ENCODE measurements at regions not wholly inside any gene's neighbourhood (a gene's known extent, or its start where the extent isn't known, plus 50 kb on each side); places are given as distances from the start of the nearest gene placed in this dataset.

GRCh38 chrX:139112432-139112831 is 400.9 kb upstream of the FGF13 start:
- intact Hi-C loops (cut with micrococcal nuclease): no loop called here
- CTCF ChIA-PET: no interaction called here

GRCh38 chrX:139106069-139106468 is 394.6 kb upstream of the FGF13 start:
- POLR2A ChIA-PET: no interaction called here
- DNase-seq (ENCODE audit: low read depth, low spot score) (no peak), ATAC-seq (no peak)
- no peak overlapping the region for H3K9ac ChIP-seq (ENCODE audit: low read length)
- H3K27me3 ChIP-seq (ENCODE audit: insufficient read depth, low read length): no peaks in the 10 kb centered on the region
- no peaks in the 10 kb centered on the region for H3K9me3 ChIP-seq (ENCODE audit: control insufficient read depth in 1 of 2, insufficient read depth in 1 of 2, low read depth in 1 of 2, low read length in 2 of 2)
- intact Hi-C loops (cut with micrococcal nuclease): no loop called here
- H4K20me1 ChIP-seq (ENCODE audit: insufficient read depth): no peaks in the 10 kb centered on the region
- H3K79me2 ChIP-seq (ENCODE audit: insufficient read depth, low read length): no peaks in the 10 kb centered on the region
- H3K4me1 ChIP-seq (ENCODE audit: control insufficient read depth in 1 of 2, insufficient read depth in 2 of 2, low read length in 2 of 2): no peaks in the 10 kb centered on the region
- RAD21 ChIA-PET (ENCODE audit: low non-redundant PET in 1 of 2, low total read pairs in 2 of 2, uncharacterized antibody in 2 of 2, unreplicated experiment in 2 of 2): no interaction called here
- no peaks in the 10 kb centered on the region for H3K36me3 ChIP-seq (ENCODE audit: control insufficient read depth in 1 of 2, insufficient read depth in 2 of 2, low read length in 2 of 2)
- H3K27ac ChIP-seq (ENCODE audit: low read depth, low read length): no peak overlapping the region
- H3K4me3 ChIP-seq (replicated peaks in 1 of 2; ENCODE audit: low read depth in 1 of 2, low read length in 2 of 2): no peak overlapping the region
- H3K4me2 ChIP-seq (ENCODE audit: low read length): no peak overlapping the region
- H3K9me2 ChIP-seq (ENCODE audit: insufficient read depth): no peaks in the 10 kb centered on the region
- no peak for TF ChIP-seq CEBPB (IDR thresholded peaks at IDR 0.05; ENCODE audit: low read depth)
- no peak for TF ChIP-seq POLR2A (IDR thresholded peaks at IDR 0.05; ENCODE audit: borderline replicate concordance, extremely low read depth, insufficient read depth, insufficient read length)
- TF ChIP-seq RAD21 (IDR thresholded peaks at IDR 0.05; ENCODE audit: low read depth): no peak
- no peak for TF ChIP-seq EGR1 (IDR thresholded peaks at IDR 0.05; ENCODE audit: low read depth)
- TF ChIP-seq EZH2 (IDR thresholded peaks at IDR 0.05): no peak
- CTCF ChIA-PET: no interaction called here
- H2AFZ ChIP-seq (ENCODE audit: low read depth, low read length, poor library complexity, severe bottlenecking): no peak overlapping the region
- no TSS peak for BruUV-seq (replicated peaks)

More at GRCh38 chrX:139112432-139112831, 400.9 kb upstream of the FGF13 start:
- Histone ChIP-seq H3K79me2 (ENCODE audit: insufficient read depth, low read length) (no peaks in the 10 kb centered on the region), H3K36me3 (ENCODE audit: control insufficient read depth in 1 of 2, insufficient read depth in 2 of 2, low read length in 2 of 2) (no peaks in the 10 kb centered on the region), H3K27me3 (ENCODE audit: insufficient read depth, low read length) (no peaks in the 10 kb centered on the region), H3K4me3 (replicated peaks in 1 of 2; ENCODE audit: low read depth in 1 of 2, low read length in 2 of 2) (no peak overlapping the region), H3K9me3 (ENCODE audit: control insufficient read depth in 1 of 2, insufficient read depth in 1 of 2, low read depth in 1 of 2, low read length in 2 of 2) (no peaks in the 10 kb centered on the region), H3K4me1 (ENCODE audit: control insufficient read depth in 1 of 2, insufficient read depth in 2 of 2, low read length in 2 of 2) (no peaks in the 10 kb centered on the region), H3K9ac (ENCODE audit: low read length) (no peak overlapping the region), H3K4me2 (ENCODE audit: low read length) (no peak overlapping the region), H4K20me1 (ENCODE audit: insufficient read depth) (no peaks in the 10 kb centered on the region), H3K9me2 (ENCODE audit: insufficient read depth) (no peaks in the 10 kb centered on the region), H2AFZ (ENCODE audit: low read depth, low read length, poor library complexity, severe bottlenecking) (no peak overlapping the region), H3K27ac (ENCODE audit: low read depth, low read length) (no peak overlapping the region)
- ATAC-seq: no peak
- BruUV-seq (replicated peaks): no TSS peak
- RAD21 ChIA-PET (ENCODE audit: low non-redundant PET in 1 of 2, low total read pairs in 2 of 2, uncharacterized antibody in 2 of 2, unreplicated experiment in 2 of 2): no interaction called here
- TF ChIP-seq EGR1 (IDR thresholded peaks at IDR 0.05; ENCODE audit: low read depth) (no peak), SIN3A (IDR thresholded peaks at IDR 0.05; ENCODE audit: low read depth) (no peak), ZBTB33 (IDR thresholded peaks at IDR 0.05; ENCODE audit: extremely low read depth, insufficient replicate concordance, low read length) (no peak), YY1 (IDR thresholded peaks at IDR 0.05; ENCODE audit: extremely low read depth, insufficient replicate concordance, low read depth, low read length) (no peak)
- POLR2A ChIA-PET: no interaction called here
- no peak for DNase-seq (ENCODE audit: low read depth, low spot score)

Measured in HCT116 (cell line).